ENCODE measurements at regions not wholly inside any gene's neighbourhood (a gene's known extent, or its start where the extent isn't known, plus 50 kb on each side); places are given as distances from the start of the nearest gene placed in this dataset.
"Not testable (repeated sequence)": the region's sequence is repeated elsewhere in the genome, so short reads cannot be mapped to it uniquely, and the experiment has no call there.

- peak in 5 of 42 donors; percentile 6 to 39 (median 11) for DNase-seq
- intact Hi-C loops (cut with DNase I): not testable (repeated sequence)
Observed at GRCh38 chr5:34187441-34187840, 144.4 kb upstream of the C1QTNF3 start.

GRCh38 chr5:34188001-34188822, 145.2 kb upstream of the C1QTNF3 start:
- peak in 41 of 42 donors; percentile 24 to 89 (median 79) for DNase-seq
- intact Hi-C loops (cut with DNase I): not testable (repeated sequence)

GRCh38 chr5:34189246-34189645, 146.2 kb upstream of the C1QTNF3 start:
- DNase-seq: peak in 30 of 42 donors; percentile 7 to 65 (median 38)

GRCh38 chr5:34189752-34190411, 146.9 kb upstream of the C1QTNF3 start:
- peak in 29 of 42 donors; percentile 1 to 66 (median 33) for DNase-seq
- intact Hi-C loops (cut with DNase I): not testable (repeated sequence)

More at GRCh38 chr5:34189246-34189645, 146.2 kb upstream of the C1QTNF3 start:
- intact Hi-C loops (cut with DNase I): not testable (repeated sequence)

- peak in 32 of 42 donors; percentile 4 to 72 (median 42) for DNase-seq
- intact Hi-C loops (cut with DNase I): not testable (repeated sequence)
Observed at GRCh38 chr5:34190466-34190865, 147.5 kb upstream of the C1QTNF3 start.

- intact Hi-C loops (cut with DNase I): not testable (repeated sequence)
- peak in 36 of 42 donors; percentile 4 to 76 (median 48) for DNase-seq
Observed at GRCh38 chr5:34191279-34191744, 148.3 kb upstream of the C1QTNF3 start.

GRCh38 chr5:34192064-34192922, 149.3 kb upstream of the C1QTNF3 start:
- intact Hi-C loops (cut with DNase I): not testable (repeated sequence)
- DNase-seq: peak; percentile 13 to 87 (median 72)

GRCh38 chr5:34192923-34193262, 149.9 kb upstream of the C1QTNF3 start:
- intact Hi-C loops (cut with DNase I): not testable (repeated sequence)
- DNase-seq: peak in 14 of 42 donors; percentile 10 to 68 (median 46)

GRCh38 chr5:34193297-34193696, 150.3 kb upstream of the C1QTNF3 start:
- intact Hi-C loops (cut with DNase I): not testable (repeated sequence)
- peak in 24 of 42 donors; percentile 5 to 72 (median 35) for DNase-seq

GRCh38 chr5:34193804-34194203, 150.8 kb upstream of the C1QTNF3 start:
- DNase-seq: peak in 8 of 42 donors; percentile 2 to 37 (median 13)
- intact Hi-C loops (cut with DNase I): not testable (repeated sequence)

- peak in 1 of 42 donors; percentile 37 for DNase-seq
- intact Hi-C loops (cut with DNase I): not testable (repeated sequence)
Observed at GRCh38 chr5:34196091-34196490, 153.1 kb upstream of the C1QTNF3 start.

- intact Hi-C loops (cut with DNase I); DNase-seq: not testable (repeated sequence)
Observed at GRCh38 chr5:34205347-34205746, 162.3 kb upstream of the C1QTNF3 start.

GRCh38 chr5:34217386-34217785, 174.4 kb upstream of the C1QTNF3 start:
- intact Hi-C loops (cut with DNase I); DNase-seq: not testable (repeated sequence)

GRCh38 chr5:34221329-34222073, 178.5 kb upstream of the C1QTNF3 start:
- intact Hi-C loops (cut with DNase I); DNase-seq: not testable (repeated sequence)

GRCh38 chr5:34223158-34223557, 180.1 kb upstream of the C1QTNF3 start:
- intact Hi-C loops (cut with DNase I); DNase-seq: not testable (repeated sequence)

- DNase-seq; intact Hi-C loops (cut with DNase I): not testable (repeated sequence)
Observed at GRCh38 chr5:34230402-34230801, 187.4 kb upstream of the C1QTNF3 start.

- DNase-seq; intact Hi-C loops (cut with DNase I): not testable (repeated sequence)
Observed at GRCh38 chr5:34243802-34244201, 200.8 kb upstream of the C1QTNF3 start.

All from head of caudate nucleus (tissue), 42 donors.